PC-9 (cell line): ENCODE measurements at regions not wholly inside any gene's neighbourhood (a gene's known extent, or its start where the extent isn't known, plus 50 kb on each side); places are given as distances from the start of the nearest gene placed in this dataset.

ENCODE experiments used
- CTCF ChIP-seq: fragments of 200-600 bp; sonication (generic); conservative IDR thresholded peaks from 2 replicates; pipeline ENCODE4 v1.6.1; 2017; ENCODE audit warnings: mixed run types, antibody characterized with exemption, mild to moderate bottlenecking, moderate library complexity
- EZH2 ChIP-seq: fragments of 200-600 bp; sonication (generic); IDR thresholded peaks from 2 replicates; pipeline ENCODE4 v1.8.0; 2017; ENCODE audit warnings: antibody characterized with exemption, low read depth

- no peak for TF ChIP-seq CTCF
- TF ChIP-seq EZH2: no peak
These were observed 176.6 kb upstream of the TAB2 start for GRCh38 chr6:149140910-149141290.
